ENCODE measurements at regions not wholly inside any gene's neighbourhood (a gene's known extent, or its start where the extent isn't known, plus 50 kb on each side); places are given as distances from the start of the nearest gene placed in this dataset.
A peak's percentile ranks its signal among the peaks of the same experiment; 100 is the strongest.

DNA sequence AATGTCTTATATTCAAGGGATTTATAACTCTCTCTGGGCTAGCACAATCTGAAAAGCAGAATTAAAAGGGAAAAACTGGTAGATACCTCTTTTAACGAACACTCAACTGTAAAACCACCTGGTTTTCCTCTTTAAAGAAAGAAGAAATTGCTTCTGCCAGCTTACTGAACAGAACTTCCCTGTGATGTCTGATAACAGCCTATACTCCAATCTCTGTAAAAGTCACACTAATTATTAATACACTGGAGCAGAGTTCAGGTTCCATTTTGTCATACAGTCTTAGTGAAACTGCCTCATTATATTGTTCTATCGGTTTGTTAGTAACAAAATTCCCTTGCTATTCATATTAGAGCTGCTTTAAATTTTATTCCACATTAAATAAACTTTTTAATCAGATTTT, 251.0 kb upstream of the STARD13 start:
- ChIA-PET CTCF (interaction anchor here (1.1 kb wide), 1 partner anchor 25 kb away, joined by 3 read pairs; no protein-coding TSS in a partner anchor), POLR2A (no interaction called here)
- Mint-ChIP-seq H3K27ac (peak overlapping the region; percentile 20), H3K36me3 (ENCODE audit: low read depth) (peaks cover 7% of the 10 kb centered on the region), H3K4me1 (peaks cover 46% of the 10 kb centered on the region), H3K27me3 (no peaks in the 10 kb centered on the region), H3K9me3 (ENCODE audit: low read depth) (no peaks in the 10 kb centered on the region), H3K4me3 (no peak overlapping the region)
- ATAC-seq (peak; percentile 33), DNase-seq (no peak)
- intact Hi-C loops (cut with DNase I, micrococcal nuclease) = no loop called here

DNA sequence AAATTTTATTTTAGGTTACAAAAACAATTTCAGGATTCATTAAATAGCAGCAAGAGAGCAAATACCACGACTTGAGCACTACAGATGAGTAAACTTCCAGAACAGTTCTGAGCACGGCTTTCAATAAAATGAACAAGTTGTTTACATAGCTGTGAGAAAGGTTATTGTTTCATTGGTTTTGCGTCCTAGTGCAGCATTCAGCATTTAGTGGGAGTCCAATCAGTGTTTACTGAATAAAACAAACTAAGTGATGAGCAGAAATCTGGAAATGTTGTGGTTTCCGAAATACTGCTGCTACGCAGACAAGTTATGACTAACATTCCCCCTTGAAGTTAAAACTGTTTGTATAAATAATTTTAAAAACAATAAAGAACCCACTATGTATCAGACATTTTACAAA, 251.5 kb upstream of the STARD13 start:
- no peak overlapping the region for H3K27ac Mint-ChIP-seq

DNA sequence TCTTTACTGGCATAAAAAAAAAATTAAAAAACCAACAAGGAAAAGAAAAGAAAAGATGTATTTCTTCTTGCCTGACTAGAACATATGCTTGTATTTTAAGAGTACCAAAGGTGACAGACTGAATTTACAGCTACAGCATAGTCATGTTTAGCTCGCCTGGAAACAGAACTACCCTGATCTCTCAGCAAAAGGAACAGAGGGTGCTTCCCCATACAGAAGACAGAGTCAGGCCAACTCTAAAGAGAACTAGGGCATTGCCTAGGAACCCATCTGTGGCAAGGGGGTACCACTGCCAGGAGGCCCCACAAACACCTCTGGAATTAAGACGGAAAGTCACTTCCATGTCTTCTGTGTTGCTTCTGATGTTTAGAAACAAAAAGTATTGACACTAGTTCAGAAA, 252.1 kb upstream of the STARD13 start:
- Mint-ChIP-seq H3K27ac (peak overlapping the region; percentile 64), H3K4me1 (peaks cover 49% of the 10 kb centered on the region), H3K9me3 (ENCODE audit: low read depth) (no peaks in the 10 kb centered on the region), H3K27me3 (no peaks in the 10 kb centered on the region), H3K4me3 (no peak overlapping the region), H3K36me3 (ENCODE audit: low read depth) (peaks cover 7% of the 10 kb centered on the region)
- intact Hi-C loops (cut with DNase I, micrococcal nuclease) = no loop called here
- CTCF ChIA-PET = interaction anchor here (0.7 kb wide), 1 partner anchor 308 kb away, joined by 4 read pairs; no protein-coding TSS in a partner anchor
- DNase-seq (no peak), ATAC-seq (no peak)
- POLR2A ChIA-PET = no interaction called here

More for the DNA sequence above, 251.5 kb upstream of the STARD13 start:
- DNase-seq (no peak), ATAC-seq (peak; percentile 34)
- H3K4me3 Mint-ChIP-seq = no peak overlapping the region
- H3K27me3 Mint-ChIP-seq = no peaks in the 10 kb centered on the region
- H3K4me1 Mint-ChIP-seq = peaks cover 49% of the 10 kb centered on the region
- ChIA-PET POLR2A (no interaction called here), CTCF (no interaction called here)
- no peaks in the 10 kb centered on the region for H3K9me3 Mint-ChIP-seq (ENCODE audit: low read depth)
- peaks cover 7% of the 10 kb centered on the region for H3K36me3 Mint-ChIP-seq (ENCODE audit: low read depth)
- intact Hi-C loops (cut with DNase I, micrococcal nuclease) = no loop called here

DNA sequence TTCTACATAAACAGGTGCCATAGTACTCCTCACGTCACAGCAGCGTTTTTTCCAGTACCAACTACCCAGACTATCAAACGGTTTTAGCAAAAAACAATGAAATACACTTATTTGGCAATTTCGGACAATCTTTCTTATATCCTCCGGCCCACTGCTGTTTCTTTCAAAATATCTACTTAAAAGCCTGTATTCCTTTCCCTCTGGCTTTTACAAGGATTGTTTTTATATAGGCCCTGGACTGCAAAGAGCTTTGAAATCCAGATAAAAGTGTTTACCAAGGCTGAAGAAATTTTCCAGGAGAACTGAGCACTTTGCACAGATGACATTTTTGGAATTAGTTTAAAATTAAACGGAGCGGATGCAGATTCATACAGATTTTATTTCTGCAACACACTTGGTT, 255.9 kb upstream of the STARD13 start:
- ATAC-seq = no peak
- POLR2A ChIA-PET = no interaction called here
- Mint-ChIP-seq H3K36me3 (ENCODE audit: low read depth) (peaks cover 11% of the 10 kb centered on the region), H3K9me3 (ENCODE audit: low read depth) (peaks cover 4% of the 10 kb centered on the region), H3K27ac (peak overlapping the region; percentile 96), H3K27me3 (no peaks in the 10 kb centered on the region), H3K4me3 (peak overlapping the region; percentile 82), H3K4me1 (peaks cover 60% of the 10 kb centered on the region)
- no peak for DNase-seq
- intact Hi-C loops (cut with DNase I, micrococcal nuclease) = loop anchor here (5.0 to 10.0 kb wide), 5 partner anchors 507 to 1621 kb away; partner anchors contain the start of gene NBEA (in 1 of the 2)
- CTCF ChIA-PET = interaction anchor here (1.0 kb wide), 1 partner anchor 954 kb away, joined by 5 read pairs; no protein-coding TSS in a partner anchor

GRCh38 chr13:33541962-33542308, 256.4 kb upstream of the STARD13 start:
- ChIA-PET POLR2A (no interaction called here), CTCF (no interaction called here)
- H3K4me3 Mint-ChIP-seq = peak overlapping the region; percentile 82
- peaks cover 58% of the 10 kb centered on the region for H3K4me1 Mint-ChIP-seq
- intact Hi-C loops (cut with DNase I, micrococcal nuclease) = loop anchor here (1.0 to 10.0 kb wide), 24 partner anchors 70 to 1620 kb away; partner anchors contain the start of genes N4BP2L2 (in 2 of the 2), RFC3 (in 2 of the 2), BRCA2 (in 1 of the 2) and KL (in 1 of the 2)
- H3K27me3 Mint-ChIP-seq = no peaks in the 10 kb centered on the region
- H3K9me3 Mint-ChIP-seq (ENCODE audit: low read depth) = peaks cover 4% of the 10 kb centered on the region
- H3K27ac Mint-ChIP-seq = peak overlapping the region; percentile 96
- H3K36me3 Mint-ChIP-seq (ENCODE audit: low read depth) = peaks cover 11% of the 10 kb centered on the region
- ATAC-seq (no peak), DNase-seq (no peak)

DNA sequence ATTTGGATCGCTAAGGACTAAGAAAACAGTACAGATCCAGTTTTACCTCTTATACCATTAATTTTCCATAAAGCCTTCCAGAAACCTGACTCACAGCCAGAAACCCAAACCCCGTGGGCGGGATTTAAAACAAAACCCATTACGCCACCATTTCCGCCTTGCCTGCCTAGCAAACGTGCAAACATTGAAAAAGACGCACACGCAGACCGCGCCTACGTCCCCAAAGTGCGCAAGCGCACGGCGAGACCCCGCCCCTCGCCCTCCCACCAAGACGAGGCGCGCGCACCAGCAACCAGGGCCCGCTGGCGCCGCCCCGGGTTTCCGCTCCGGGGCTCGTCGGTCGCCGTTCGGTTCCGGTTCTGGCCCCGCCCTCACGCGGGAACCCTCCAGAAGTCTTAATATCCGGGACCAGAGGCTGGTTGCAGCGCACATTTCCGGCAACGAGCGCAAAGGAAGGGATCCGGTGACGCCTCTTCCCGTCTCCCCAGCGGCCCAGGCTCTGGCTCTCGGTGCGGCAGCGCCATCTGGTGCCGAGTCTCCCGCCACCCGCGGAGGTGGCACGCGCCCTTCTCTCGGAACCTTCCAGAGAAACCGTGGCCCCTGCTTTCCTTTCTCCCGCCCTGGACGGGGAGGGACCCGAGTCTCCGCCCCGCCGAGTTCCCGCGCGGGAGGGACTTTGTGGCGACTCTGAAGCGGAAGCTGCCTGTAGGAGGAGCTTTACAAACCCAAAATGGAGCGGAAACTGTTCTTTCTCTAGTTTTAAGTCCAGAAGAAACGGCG, 256.9 kb upstream of the STARD13 start:
- H3K36me3 Mint-ChIP-seq (ENCODE audit: low read depth) = peaks cover 11% of the 10 kb centered on the region
- no peaks in the 10 kb centered on the region for H3K27me3 Mint-ChIP-seq
- ChIA-PET CTCF (interaction anchor here (0.6 to 2.1 kb wide), 22 partner anchors 10 to 1114 kb away, joined by 3 to 30 read pairs (median 4); no protein-coding TSS in a partner anchor), POLR2A (interaction anchor here (0.6 to 1.0 kb wide), 6 partner anchors 9 to 1004 kb away, joined by 3 to 7 read pairs (median 4); partner anchors contain the start of genes N4BP2L2 and RFC3)
- intact Hi-C loops (cut with DNase I, micrococcal nuclease) = loop anchor here (1.0 to 10.0 kb wide), 24 partner anchors 70 to 1620 kb away; partner anchors contain the start of genes N4BP2L2 (in 2 of the 2), PDS5B (in 2 of the 2), RFC3 (in 2 of the 2) and BRCA2 (in 1 of the 2)
- ATAC-seq (peak; percentile 86), DNase-seq (peak; percentile 99)
- H3K27ac Mint-ChIP-seq = peak overlapping the region; percentile 99
- H3K9me3 Mint-ChIP-seq (ENCODE audit: low read depth) = peaks cover 4% of the 10 kb centered on the region
- peak overlapping the region; percentile 82 for H3K4me3 Mint-ChIP-seq
- H3K4me1 Mint-ChIP-seq = peaks cover 55% of the 10 kb centered on the region

GRCh38 chr13:33543089-33543459, 257.5 kb upstream of the STARD13 start:
- H3K4me1 Mint-ChIP-seq = peaks cover 51% of the 10 kb centered on the region
- intact Hi-C loops (cut with DNase I, micrococcal nuclease) = loop anchor here (1.0 to 10.0 kb wide), 12 partner anchors 70 to 1619 kb away; partner anchors contain the start of genes NBEA (in 1 of the 2), PDS5B (in 1 of the 2) and RFC3 (in 1 of the 2)
- CTCF ChIA-PET = interaction anchor here (0.6 to 2.1 kb wide), 22 partner anchors 10 to 1115 kb away, joined by 3 to 30 read pairs (median 3); no protein-coding TSS in a partner anchor
- ATAC-seq (no peak), DNase-seq (no peak)
- POLR2A ChIA-PET = interaction anchor here (0.6 to 1.0 kb wide), 6 partner anchors 9 to 1005 kb away, joined by 3 to 7 read pairs (median 4); partner anchors contain the start of genes N4BP2L2 and RFC3
- H3K27ac Mint-ChIP-seq = peak overlapping the region; percentile 99
- peaks cover 4% of the 10 kb centered on the region for H3K9me3 Mint-ChIP-seq (ENCODE audit: low read depth)
- no peaks in the 10 kb centered on the region for H3K27me3 Mint-ChIP-seq
- peaks cover 11% of the 10 kb centered on the region for H3K36me3 Mint-ChIP-seq (ENCODE audit: low read depth)
- H3K4me3 Mint-ChIP-seq = peak overlapping the region; percentile 82

GRCh38 chr13:33543631-33544265, 258.2 kb upstream of the STARD13 start:
- H3K36me3 Mint-ChIP-seq (ENCODE audit: low read depth) = peaks cover 11% of the 10 kb centered on the region
- no peak for DNase-seq
- ChIA-PET CTCF (interaction anchor here (0.6 to 2.1 kb wide), 12 partner anchors 8 to 1115 kb away, joined by 3 to 30 read pairs (median 4); no protein-coding TSS in a partner anchor), POLR2A (no interaction called here)
- intact Hi-C loops (cut with DNase I, micrococcal nuclease) = loop anchor here (1.0 to 10.0 kb wide), 12 partner anchors 69 to 1619 kb away; partner anchors contain the start of genes NBEA (in 1 of the 2), PDS5B (in 1 of the 2) and RFC3 (in 1 of the 2)
- no peak for ATAC-seq
- peak overlapping the region; percentile 82 for H3K4me3 Mint-ChIP-seq
- H3K27me3 Mint-ChIP-seq = no peaks in the 10 kb centered on the region
- H3K4me1 Mint-ChIP-seq = peaks cover 50% of the 10 kb centered on the region
- H3K27ac Mint-ChIP-seq = peak overlapping the region; percentile 99
- peaks cover 4% of the 10 kb centered on the region for H3K9me3 Mint-ChIP-seq (ENCODE audit: low read depth)

GRCh38 chr13:33544308-33544707, 258.8 kb upstream of the STARD13 start:
- POLR2A ChIA-PET = no interaction called here
- Mint-ChIP-seq H3K4me3 (peak overlapping the region; percentile 82), H3K27ac (peak overlapping the region; percentile 99), H3K36me3 (ENCODE audit: low read depth) (peaks cover 11% of the 10 kb centered on the region), H3K9me3 (ENCODE audit: low read depth) (peaks cover 4% of the 10 kb centered on the region), H3K4me1 (peaks cover 50% of the 10 kb centered on the region), H3K27me3 (no peaks in the 10 kb centered on the region)
- ATAC-seq = no peak
- DNase-seq = no peak
- intact Hi-C loops (cut with DNase I, micrococcal nuclease) = loop anchor here (5.0 to 10.0 kb wide), 5 partner anchors 510 to 1618 kb away; partner anchors contain the start of gene NBEA (in 1 of the 2)
- CTCF ChIA-PET = interaction anchor here (1.0 to 2.1 kb wide), 3 partner anchors 8 to 318 kb away, joined by 3 to 30 read pairs (median 3); no protein-coding TSS in a partner anchor

- Mint-ChIP-seq H3K4me3 (no peak overlapping the region), H3K27ac (peak overlapping the region; percentile 88), H3K4me1 (peaks cover 41% of the 10 kb centered on the region), H3K9me3 (ENCODE audit: low read depth) (peaks cover 4% of the 10 kb centered on the region), H3K27me3 (no peaks in the 10 kb centered on the region), H3K36me3 (ENCODE audit: low read depth) (peaks cover 6% of the 10 kb centered on the region)
- CTCF ChIA-PET = interaction anchor here (0.6 to 1.3 kb wide), 3 partner anchors 41 to 243 kb away, joined by 3 to 4 read pairs (median 3); no protein-coding TSS in a partner anchor
- intact Hi-C loops (cut with DNase I, micrococcal nuclease) = loop anchor here in 1 of 2 experiments (10.0 kb wide), 1 partner anchor 511 kb away; no protein-coding TSS in a partner anchor
- no peak for DNase-seq
- no peak for ATAC-seq
- POLR2A ChIA-PET = no interaction called here
Observed at GRCh38 chr13:33545492-33545891, 259.9 kb upstream of the STARD13 start.

- H3K9me3 Mint-ChIP-seq (ENCODE audit: low read depth) = peaks cover 4% of the 10 kb centered on the region
- POLR2A ChIA-PET = no interaction called here
- no peaks in the 10 kb centered on the region for H3K27me3 Mint-ChIP-seq
- H3K4me1 Mint-ChIP-seq = peaks cover 31% of the 10 kb centered on the region
- peak overlapping the region; percentile 47 for H3K27ac Mint-ChIP-seq
- intact Hi-C loops (cut with DNase I, micrococcal nuclease) = loop anchor here in 1 of 2 experiments (10.0 kb wide), 1 partner anchor 512 kb away; no protein-coding TSS in a partner anchor
- ATAC-seq (no peak), DNase-seq (no peak)
- CTCF ChIA-PET = interaction anchor here (1.3 kb wide), 1 partner anchor 40 kb away, joined by 3 read pairs; no protein-coding TSS in a partner anchor
- H3K36me3 Mint-ChIP-seq (ENCODE audit: low read depth) = peaks cover 7% of the 10 kb centered on the region
- H3K4me3 Mint-ChIP-seq = no peak overlapping the region
Observed at GRCh38 chr13:33547035-33547434, 261.5 kb upstream of the STARD13 start.
